Left hindlimb (tissue), 1 donor: ENCODE measurements at regions not wholly inside any gene's neighbourhood (a gene's known extent, or its start where the extent isn't known, plus 50 kb on each side); places are given as distances from the start of the nearest gene placed in this dataset.
"Not testable (repeated sequence)": the region's sequence is repeated elsewhere in the genome, so short reads cannot be mapped to it uniquely, and the experiment has no call there.

Experiments used
- DNase-seq: peaks from one replicate; pipeline ENCODE4 v3.0.0-alpha.2; 2018

DNA sequence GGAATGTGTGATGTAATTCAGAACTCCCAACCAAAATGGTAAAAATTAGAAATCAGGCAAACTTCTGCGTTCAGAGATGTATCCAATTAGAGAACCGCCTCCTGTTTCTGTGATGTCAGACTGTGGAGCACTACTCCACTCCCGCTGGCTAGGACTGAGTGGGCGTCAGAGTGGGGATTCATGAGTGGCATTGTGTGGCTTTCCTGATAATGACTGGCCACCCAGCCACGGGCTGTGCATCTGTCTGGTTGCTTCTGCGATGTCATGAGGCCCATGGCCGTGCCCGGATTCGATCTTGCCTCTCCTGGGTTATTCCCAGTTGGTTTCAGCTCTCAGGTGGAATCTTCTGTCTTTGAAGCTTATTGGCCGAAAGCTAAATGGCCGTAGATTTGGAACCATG is 87.1 kb upstream of the KCNA1 start:
- no peak for DNase-seq

DNA sequence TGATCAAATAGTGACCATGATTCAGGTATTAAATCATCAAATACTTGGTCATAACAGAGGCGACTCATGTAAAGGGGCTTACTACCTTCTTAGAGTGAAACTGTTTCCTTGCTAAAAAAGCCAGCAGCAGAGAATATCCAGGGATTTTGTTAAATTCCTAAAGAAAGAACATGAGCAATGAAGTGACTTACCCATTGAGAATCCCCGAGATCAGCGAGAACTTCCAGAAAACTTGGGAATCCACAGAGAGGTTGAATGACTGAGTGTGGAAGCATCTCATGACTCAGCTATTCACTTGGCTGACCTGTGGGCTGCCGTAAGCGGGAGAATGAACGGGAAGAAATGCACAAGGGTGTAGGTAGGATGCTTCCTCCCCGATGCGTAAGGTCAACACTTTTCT is 85.3 kb upstream of the KCNA1 start:
- DNase-seq: no peak

DNA sequence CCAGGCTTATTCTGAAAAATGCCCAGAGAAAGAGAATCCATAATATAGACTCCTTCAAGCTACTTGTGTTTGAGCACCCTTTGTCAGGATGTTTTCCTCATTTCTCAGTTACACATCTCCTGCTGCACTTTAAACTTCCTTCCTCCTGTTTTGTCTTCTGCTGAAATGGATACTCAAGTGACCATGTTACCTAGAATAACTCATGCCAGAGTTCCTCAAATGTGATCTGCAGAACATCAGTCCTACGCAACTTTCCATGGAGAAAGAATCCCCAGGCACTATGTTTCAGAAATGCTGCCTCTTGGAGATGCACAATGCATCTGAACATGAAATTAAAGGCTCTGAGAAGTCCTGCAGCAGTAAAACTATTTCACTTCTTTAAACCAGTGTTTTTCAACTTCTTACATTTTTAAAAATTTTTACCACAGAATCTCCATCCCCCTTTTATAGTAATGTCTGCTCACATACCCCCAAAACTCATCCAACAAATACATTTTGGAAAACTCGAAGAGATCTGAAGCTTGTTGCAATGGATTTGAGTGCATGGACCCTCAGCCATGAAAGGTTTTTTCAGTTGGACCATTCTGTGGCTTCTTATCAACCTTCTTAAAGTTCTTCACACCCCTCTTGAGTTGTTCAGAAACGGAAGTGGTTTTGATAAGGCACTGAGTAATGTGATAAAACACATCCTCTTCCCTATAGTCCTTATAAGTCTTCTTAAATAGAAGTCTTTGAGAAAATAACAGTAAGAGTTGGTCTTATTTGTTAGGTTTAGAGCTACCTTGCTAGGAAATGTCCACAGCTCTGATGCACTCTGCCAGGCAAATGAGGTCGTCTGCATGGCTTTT is 84.5 kb upstream of the KCNA1 start:
- no peak for DNase-seq

DNA sequence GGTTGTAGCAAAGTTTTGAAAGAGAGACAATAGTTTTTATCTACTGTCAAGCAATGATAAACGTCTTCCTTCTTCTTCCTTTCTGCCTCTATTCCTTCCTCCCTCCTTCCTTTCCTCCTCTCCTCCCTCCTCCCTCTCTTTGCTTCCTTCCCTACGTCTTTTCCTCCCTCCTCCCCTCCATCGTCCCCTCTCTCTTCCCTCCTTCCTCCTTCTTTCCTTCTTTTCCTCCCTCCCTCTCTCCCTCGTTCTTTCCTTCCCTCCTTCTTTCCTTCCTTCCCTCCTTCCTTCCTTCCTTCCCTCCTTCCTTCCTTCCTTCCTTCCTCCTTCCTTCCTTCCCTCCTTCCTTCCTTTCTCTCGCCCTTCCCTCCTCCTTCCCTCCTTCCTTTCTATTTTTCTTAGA is 82.8 kb upstream of the KCNA1 start:
- DNase-seq: no peak

DNA sequence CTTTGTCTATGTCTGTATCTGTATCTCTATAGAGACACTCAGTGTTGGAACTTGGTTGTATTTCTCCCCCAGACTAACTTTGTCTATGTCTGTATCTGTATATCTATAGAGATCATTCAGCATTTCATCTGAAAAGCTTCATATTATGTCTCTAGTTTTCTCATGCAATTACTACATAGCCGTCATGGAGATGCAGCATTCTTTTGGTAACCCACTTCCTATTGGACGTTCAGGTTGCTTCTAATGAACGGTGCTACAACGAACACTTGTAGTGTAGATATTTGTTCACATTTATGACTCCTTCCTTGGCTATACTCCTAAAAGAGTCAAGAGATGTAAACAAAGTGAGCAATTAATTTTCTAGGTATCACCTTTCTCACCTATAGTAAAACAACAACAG is 81.5 kb upstream of the KCNA1 start:
- DNase-seq: no peak

DNA sequence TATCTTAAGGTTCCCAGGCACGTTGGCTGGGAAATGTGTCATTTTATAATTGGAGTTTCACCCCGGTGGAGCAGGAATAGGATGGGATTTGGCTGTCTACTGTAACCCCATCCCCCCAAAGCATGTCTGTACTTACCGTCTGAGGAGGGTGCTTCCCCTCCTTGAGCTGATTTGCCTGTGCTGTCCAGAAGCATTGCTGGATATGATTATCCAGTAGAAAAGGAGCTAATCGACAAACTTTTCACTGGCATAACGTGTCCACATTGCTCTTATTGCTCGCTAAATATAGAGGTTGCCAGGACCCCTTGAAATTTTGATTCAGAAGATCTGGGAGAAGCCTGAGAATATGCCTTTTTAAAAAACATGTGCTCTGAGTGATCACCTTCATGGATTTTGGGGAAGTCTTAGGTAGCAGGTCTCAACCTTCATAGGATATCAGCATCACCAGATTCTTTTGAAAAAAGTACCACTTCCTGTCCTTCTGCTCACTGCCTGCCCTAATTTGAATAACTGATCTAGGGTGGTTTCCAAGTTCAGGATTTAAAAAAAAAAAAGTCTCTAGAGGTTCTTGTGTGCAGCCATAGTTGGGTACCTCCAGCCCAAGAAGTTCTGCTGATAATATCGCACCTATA is 80.4 kb upstream of the KCNA1 start:
- DNase-seq: no peak

DNA sequence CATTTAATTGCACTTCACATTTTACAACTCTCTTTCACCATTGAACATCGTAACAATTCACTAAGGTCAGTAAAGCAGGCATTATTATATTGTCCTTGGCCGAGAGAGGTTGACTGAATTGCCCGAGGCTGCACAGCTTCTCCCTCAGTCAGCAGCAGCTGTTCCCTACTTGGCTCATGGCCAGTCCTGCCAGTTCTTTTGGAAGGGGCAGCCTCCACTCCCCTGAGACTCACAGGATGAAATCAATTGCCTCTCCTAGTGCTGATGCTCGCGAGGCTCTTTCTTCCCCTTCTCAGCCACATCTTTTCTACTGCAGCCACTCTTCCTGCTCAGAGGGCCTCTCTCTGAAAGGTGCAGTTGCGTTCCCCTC is 79.9 kb upstream of the KCNA1 start:
- no peak for DNase-seq

DNA sequence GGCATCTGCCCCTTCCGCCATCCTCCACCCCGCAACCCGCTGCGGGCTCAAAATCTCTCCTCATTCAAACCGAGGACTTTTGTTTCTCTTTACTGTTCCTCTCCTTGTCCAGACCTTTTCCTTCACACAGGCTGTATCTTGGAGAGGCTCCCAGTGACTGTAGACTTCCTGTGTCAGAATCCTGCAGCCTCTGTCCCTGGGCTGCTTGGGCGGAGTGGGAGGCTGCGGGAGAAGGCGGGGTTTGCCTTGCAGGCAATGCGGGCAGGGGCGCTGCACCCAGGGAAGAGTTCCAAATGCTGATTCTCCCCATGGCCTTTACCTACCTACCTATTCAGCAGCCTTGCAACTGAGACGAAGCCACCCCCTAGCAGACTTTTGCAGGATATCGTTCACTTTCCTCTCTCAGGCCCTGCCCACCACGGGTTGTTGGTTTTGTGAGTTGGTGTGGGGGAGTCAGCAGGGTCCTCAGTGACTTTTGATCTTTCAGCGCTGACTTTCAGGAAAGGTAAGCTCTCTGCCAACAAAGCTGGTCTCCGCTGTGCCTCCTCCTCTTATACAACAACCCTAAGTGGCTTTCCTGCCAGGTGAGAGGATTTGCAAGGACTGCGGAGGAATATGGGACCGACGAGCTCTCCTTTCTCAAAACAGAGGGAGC is 79.0 kb upstream of the KCNA1 start:
- no peak for DNase-seq

DNA sequence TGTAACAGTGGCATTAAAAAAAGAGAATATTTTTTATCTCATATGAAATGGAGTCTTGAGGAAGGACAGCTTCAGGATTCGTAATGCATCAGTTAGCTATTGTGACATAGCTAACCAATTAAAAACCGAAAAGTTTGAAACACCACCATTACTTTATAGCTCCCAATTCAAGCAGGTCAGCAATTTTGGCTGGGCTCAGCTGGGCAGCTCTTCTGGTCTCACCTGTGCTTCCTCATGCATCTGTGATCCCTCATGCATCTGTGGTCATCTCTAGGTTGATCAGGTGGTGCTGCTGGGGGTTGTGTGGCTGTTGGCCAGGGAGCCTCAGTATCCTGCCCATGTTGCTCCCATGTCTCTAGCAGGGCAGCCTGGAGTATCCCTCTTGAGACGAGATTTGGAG is 76.7 kb upstream of the KCNA1 start:
- no peak for DNase-seq

DNA sequence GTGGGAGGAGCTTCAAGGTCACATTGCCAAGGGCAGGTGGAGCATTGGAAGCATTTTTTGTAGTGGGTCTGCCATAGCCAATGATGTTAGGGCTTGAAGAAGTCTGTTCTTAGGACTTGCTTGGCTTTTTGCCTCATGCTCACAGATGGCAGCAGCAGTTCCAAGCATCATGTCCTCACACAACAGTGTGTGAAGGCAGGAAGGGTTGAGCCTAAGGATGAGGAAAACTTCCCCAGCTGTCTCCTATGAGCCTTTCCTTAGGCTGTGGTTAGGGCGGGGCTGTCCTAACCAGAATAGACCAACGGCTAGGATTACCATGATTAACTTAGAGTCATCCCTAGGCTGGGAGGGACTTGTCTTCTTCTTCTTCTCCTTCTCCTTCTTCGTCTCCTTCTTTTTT is 76.2 kb upstream of the KCNA1 start:
- DNase-seq: no peak

DNA sequence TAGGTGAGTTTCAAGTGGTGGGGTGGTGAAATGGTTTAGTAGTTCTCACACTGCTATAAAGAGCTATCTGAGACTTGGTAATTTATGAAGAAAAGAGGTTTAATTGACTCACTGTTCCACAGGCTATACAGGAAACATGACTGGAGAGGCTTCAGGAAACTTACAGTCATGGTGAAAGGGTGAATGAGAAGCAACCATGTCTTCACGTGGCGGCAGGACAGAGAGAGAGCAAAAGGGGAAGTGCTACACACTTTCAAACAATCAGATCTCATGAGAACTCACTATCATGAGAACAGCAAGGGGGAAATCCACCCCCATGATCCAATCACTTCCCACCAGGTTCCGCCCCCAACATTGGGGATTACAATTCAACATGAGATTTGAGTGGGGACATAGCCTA is 67.3 kb upstream of the KCNA1 start:
- not testable (repeated sequence) for DNase-seq

DNA sequence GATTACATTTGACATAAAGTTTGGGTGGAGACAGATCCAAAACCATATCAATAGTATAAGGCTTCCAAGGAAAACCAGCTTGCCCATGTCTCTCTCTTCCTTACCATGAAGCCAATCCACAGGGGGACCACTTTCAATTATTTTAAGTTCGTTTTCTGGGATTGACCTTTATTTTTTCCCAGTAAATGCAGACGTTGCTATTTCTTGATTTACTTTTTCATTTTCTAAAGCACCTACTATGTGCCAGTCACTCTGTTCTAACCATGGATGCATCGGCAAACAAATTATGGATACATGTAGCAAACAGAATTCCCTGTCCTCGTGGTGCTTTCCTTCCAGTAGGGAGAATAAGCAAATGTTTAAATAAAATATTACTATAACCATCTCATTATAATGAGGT is 65.8 kb upstream of the KCNA1 start:
- DNase-seq: no peak

DNA sequence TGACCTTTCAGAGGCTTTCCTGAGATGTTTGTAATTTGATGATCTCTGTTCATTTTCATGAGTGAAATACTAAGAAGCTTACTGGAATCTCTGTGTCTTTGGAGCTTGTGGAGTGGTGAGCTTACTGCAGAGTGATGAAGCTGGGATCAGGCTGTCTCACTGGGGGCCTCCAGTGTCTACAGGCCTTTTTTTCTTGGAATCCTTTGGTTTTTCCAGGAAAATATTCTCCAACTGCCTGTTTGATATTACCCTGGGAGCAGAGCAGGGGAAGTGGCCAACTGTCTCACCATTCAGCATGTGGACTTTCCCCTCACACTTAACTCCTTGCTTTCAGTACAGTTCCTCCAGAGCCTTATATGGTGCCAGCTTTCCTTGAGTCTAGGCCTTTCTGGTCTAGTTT is 62.0 kb upstream of the KCNA1 start:
- DNase-seq: no peak

DNA sequence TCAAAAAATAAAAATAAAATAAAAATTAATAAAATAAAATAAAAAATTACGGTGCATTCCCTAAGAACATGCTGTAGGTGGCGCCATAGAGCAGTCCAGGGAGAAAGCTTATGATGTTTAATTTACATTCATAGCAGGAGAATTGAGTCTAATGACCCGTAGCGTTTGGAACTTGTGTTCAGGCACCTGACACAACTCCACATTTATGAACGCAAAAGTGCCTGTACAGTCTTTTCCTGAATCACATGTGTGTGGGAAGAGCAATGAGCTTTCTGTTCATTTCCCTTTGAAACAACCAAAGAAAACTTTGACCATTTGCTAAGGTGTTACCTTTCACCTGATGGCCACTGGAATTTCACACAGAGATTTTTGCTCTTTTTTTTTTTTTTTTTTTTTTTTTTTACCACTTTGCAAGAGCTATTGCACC is 60.6 kb upstream of the KCNA1 start:
- DNase-seq: no peak

DNA sequence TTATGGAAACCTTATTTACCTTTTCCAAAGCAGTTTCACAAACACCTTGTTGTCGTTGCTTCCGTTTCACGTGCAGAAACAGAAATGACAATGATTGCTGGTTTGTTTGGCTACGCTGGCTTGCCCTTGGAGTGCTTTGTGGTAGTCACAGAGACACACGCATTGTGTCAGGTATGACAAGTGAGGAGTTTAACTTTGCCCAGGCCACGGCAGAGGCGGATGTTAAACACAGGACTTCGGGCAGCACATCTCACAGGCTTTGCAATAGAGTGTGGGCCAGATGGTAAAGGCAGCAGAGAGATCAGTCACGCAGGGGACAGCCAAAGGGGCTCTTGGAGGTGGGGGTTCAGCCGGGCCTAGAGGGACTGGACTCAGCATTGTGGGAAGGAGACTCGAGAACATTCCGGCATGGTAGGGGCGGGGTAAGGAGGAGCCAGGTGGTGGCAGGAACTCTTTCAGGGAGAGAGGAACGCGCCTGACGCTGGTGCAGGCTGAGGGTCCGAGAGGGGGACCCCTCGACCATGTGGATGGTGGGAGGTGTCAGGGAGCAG is 59.8 kb upstream of the KCNA1 start:
- DNase-seq: no peak

DNA sequence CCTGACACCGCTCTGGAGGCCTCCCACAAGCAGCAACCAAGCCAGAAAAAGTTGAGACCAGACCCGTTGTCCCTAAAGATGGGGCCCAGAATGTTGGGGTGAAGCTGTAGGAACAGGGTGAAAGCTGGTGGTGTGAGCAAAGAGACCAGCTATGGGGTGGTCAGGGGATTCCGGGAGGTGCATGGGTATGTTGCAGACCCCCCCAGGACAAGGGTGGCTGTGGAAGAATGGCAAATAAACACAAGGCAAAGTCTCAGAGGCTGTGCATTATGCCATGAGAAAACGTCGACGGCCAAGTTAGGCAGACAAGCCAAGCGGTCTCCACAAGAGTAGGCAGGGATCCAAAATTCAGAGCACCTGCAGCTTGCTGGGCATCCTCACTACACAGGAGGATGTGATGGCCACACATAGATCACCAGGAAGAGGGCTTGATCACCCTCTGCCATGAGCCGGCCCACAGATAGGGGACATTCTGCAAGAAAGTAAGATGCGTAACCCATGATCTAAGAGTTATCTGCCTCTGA is 58.8 kb upstream of the KCNA1 start:
- no peak for DNase-seq

DNA sequence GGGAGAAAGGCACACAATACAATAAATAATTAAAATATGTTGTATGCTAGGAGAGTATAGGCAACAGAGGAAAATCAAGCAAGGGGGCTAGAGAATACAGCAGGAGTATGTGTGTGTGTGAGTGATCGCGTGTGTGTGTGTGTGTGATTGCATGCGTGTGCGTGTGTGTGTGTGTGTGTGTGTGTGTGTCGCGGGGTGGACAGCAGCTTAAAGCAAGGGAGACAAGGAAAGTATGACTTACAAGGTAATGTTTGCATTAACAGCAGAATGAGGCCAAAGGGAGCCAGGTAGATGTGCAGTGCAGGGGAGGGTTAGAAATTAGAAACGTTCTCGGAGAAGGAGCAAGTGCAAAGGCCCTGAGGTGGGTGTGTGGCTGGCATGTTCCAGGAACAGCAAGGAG is 57.4 kb upstream of the KCNA1 start:
- DNase-seq: no peak

DNA sequence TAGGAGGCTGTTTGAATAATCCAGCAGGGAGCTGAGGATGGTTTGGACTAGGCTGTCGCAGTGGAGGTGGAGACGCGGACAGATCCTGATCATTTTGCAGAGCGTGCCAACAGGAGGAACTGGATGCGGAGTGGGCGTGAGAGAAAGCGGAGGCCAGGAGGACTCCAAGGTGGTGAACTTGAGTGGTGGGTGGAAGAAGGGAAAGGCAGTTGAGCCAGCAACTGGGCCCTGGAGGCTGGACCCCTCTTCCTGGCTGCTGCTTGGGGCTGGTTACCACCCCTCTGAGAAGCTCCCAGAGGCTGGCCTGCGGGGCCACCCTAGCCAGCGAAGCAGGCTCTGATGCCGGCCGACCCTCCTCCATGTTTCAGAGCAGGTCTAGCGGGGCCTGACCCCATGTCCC is 56.8 kb upstream of the KCNA1 start:
- no peak for DNase-seq

DNA sequence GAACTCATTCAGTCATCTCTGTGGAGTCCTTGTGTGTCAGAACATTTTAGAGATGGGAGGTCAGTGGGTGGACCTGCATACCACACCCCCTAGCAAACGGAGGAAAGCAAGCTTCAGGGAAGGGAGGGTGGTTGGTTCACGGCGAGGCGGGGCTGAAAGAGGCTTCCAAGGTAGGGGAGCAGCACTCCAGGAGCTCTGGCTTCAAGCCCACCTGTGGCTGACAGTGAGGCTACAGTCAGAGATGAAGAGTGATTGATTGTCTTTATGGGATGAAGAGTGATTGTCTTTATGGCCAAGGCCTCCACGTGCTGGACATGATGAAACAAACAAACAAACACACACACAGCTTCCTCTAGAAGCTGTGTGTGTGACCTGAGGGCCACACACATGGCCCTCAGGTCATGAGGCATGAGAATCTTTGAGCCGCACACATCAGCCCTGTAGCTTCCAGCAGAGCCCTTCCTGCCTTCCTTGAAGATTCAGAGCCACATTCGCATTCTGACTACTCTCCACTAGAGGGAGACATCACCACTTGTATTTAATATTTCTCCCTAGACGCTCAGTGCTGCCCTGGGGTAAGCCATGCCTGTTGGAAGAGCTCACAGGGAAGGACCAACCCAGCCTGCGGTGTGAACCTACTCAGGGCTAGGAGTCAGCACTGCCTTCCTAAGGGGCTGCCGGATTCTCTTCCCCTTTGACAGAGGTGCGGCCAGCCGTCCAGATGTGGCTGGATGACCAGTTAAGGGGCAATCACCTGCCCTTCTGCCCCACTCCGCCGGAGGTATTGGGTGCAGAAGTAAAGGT is 54.4 kb upstream of the KCNA1 start:
- peak; percentile 61 for DNase-seq

DNA sequence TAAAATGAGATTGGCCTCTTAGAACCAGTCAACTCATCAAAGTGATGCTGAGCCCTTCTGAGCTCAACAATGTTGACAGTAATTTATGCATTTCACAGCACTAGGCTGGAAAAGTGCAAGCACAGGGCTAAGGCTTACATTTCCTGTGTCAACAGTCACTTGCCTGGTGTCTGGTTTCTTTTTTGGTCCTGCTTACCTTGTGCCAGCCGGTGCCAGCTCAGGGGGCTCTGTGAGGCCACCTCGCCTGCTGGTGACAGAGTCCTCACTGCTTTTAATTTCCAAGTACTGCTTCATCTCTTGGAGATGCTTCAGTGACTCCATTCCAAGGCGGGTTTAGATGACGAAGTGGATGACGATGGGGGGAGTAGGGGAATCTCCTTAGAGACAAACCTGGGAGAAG is 53.1 kb upstream of the KCNA1 start:
- no peak for DNase-seq

DNA sequence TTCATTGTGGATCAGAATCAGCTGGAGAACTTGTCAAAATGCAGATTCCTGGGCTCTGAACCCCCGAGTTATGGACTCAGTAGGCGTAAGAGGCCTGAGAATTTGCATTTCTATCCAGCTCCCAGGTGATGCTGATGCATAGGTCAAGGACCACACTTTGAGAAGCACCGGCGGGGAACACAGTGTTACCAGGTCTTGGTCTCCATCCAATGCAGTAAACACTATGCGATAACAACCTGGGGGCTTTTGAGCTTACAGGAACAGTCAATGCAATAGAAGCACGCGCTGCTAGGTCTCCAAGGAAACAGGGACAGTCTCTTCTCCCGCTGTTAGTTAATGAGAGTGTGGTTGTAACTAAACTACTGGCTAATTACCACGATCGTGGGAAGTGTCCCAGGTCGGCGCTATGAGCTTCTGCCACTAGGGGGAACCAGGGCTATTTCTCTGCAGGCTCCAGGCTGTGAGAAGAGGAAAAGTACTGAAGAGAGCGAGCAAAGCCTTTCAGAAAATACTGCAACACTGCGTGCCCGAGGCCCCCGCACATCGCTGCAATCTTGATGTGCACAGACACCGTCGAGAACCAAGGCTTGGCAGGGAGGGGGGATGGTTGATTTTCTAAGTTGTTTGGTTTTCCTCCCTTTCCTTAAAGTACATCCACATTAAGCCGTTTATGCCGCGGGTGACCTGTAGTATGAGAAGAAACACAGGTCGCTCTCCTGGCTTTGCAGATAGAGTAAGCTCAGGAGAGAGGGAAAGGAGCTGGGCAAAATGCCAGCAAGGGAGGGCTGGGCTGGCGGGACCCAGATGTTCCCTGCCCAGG is 52.0 kb upstream of the KCNA1 start:
- DNase-seq: peak; percentile 69

DNA sequence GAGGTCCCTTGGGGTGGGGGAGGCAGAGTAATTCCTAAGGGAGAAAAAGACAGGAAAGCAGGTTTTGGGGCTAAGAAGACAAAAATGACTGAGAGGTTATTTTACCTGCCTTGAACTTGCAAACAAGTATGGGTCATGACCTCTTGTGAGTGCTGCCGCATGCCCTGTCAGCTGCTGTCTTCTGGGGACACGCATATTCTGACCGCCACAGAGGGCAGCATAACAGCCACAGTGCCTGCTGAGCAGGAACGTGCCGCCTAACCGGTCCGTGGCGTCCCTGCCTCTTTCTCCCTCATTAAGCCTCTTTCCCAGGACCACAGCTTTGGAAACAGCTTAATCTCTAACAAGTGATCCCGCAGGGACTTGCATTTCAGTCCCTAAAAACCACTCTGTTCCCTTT is 51.3 kb upstream of the KCNA1 start:
- DNase-seq: no peak
